NCI-H187 (cell line): ENCODE measurements at regions not wholly inside any gene's neighbourhood (a gene's known extent, or its start where the extent isn't known, plus 50 kb on each side); places are given as distances from the start of the nearest gene placed in this dataset.

ENCODE experiments used
- DNase-seq, 2 experiments: peaks; one replicate each; lab custom pipeline; 2025; lab: John Stamatoyannopoulos, UW

- no peak for DNase-seq
These were observed 72.7 kb upstream of the AKAP13 start for GRCh38 chr15:85307687-85308045.

- no peak for DNase-seq
These were observed 68.8 kb upstream of the AKAP13 start for GRCh38 chr15:85311647-85312046.

DNA sequence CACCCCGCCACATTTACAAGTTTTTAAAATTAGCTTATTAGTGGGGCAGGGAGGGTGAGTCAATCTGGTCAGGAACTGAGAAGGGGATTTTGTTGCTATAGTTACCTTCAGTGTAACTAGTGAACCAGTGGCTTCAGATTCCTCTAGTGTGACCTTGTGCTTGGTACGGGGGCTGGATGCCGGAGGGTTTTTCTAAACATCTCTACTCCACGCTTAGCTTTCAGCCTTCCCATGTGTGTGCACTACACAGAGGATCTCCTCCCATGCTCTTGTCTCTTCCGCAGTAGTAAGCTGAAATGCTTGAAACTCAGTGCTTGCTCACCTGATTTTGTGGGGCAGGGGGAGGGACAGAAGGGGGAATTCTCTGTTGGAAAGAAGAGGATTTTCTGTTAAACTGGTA lies 67.9 kb upstream of the AKAP13 start:
- no peak for DNase-seq

DNA sequence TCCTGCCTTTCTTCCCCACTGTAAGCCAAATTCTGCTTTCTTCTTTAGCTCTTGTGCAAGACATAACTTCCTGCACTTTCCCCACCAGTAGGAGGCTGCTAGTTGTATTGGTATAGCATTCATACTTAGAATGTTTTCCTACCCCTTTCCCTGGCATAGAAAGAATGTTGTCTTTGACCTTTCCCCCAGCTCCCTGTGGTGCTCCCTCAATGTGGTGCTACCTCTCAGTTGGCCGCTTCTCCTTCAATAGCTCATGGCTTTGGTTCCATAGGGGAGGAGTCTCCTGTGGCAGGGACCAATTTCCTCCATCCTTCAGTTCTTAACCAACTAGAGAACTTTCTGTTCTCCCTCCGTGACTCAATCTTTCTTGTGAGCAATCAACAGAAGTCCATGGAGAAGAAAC lies 67.5 kb upstream of the AKAP13 start:
- DNase-seq: no peak

- DNase-seq: no peak
These were observed 67.1 kb upstream of the AKAP13 start for GRCh38 chr15:85313339-85313738.

GRCh38 chr15:85314146-85314545 lies 66.3 kb upstream of the AKAP13 start:
- no peak for DNase-seq

DNA sequence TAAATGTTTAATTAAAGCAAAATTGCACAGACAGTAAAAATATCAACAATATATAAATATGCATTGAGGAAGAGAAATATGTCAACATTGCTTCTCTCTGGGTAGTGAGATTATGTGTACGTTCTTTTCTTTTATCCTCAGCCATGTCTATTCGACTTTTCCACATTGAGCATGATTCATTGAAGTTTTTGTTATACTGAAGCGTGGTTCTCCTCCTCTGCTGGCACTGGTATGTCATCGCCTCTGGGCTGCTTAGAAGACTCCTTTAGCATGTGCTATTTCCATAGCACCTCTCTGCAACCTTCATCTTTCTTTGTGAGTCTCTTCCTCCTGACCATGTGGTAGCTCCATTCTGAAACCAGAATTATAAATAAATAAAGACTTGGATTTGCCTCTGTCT lies 65.8 kb upstream of the AKAP13 start:
- DNase-seq: no peak

- no peak for DNase-seq
These were observed 64.0 kb upstream of the AKAP13 start for GRCh38 chr15:85316244-85316934.

- DNase-seq: no peak
These were observed 62.2 kb upstream of the AKAP13 start for GRCh38 chr15:85318048-85318731.

DNA sequence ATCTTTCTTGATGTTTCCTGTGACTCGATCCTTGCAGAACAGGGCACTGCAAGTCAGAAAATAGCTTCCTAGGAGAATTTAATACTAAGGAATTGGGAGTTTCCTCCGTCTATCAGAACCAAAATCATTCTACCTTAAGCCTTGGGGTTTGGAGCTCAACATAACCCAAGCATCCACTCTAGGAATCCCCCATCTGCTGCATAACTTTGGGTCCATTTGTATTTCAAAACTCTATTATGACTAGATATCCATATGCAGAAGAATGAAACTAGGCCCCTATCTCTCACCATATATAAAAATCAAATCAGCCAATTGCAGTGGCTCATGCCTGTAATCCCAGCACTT lies 61.7 kb upstream of the AKAP13 start:
- DNase-seq: no peak

DNA sequence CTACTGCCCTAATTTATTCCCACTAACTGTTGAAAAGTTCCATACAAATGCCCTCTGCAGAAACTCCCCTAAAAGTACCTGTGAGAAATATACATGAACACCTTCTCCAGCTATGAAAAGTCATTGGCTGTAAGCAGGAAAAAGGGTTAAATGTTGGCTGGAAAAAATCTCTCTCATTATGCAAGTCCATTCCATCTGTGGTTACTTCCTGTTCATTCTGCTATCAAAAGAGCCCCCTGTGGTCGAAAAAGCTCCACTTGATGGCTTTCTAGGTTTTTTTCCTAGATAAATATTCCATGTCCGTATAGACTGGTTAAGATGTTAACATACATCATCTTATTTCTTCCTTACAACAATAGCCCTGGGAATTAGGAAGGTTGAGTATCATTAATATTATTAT lies 56.2 kb upstream of the AKAP13 start:
- DNase-seq: no peak

- no peak for DNase-seq
These were observed 54.6 kb upstream of the AKAP13 start for GRCh38 chr15:85325834-85326233.

GRCh38 chr15:85326291-85326690 lies 54.1 kb upstream of the AKAP13 start:
- DNase-seq: no peak

- DNase-seq: no peak
These were observed 52.6 kb upstream of the AKAP13 start for GRCh38 chr15:85327820-85328219.

GRCh38 chr15:85329561-85330422 lies 50.6 kb upstream of the AKAP13 start:
- DNase-seq: peak in 1 of 2 experiments; percentile 31
